Cerebellar cortex (tissue), 1 donor: ENCODE measurements at regions not wholly inside any gene's neighbourhood (a gene's known extent, or its start where the extent isn't known, plus 50 kb on each side); places are given as distances from the start of the nearest gene placed in this dataset.
"Not testable (repeated sequence)": the region's sequence is repeated elsewhere in the genome, so short reads cannot be mapped to it uniquely, and the experiment has no call there.

Experiments
- DNase-seq: peaks from one replicate; pipeline ENCODE4 v3.0.0-alpha.2; 2015; ENCODE audit warnings: low spot score

- DNase-seq: not testable (repeated sequence)
Observed at GRCh38 chr16:5159537-5159936, 61.9 kb upstream of the EEF2KMT start.

- no peak for DNase-seq
Observed at GRCh38 chr16:5158494-5158893, 60.9 kb upstream of the EEF2KMT start.

GRCh38 chr16:5156486-5156885, 58.9 kb upstream of the EEF2KMT start:
- DNase-seq: not testable (repeated sequence)

- not testable (repeated sequence) for DNase-seq
Observed at GRCh38 chr16:5154006-5154405, 56.4 kb upstream of the EEF2KMT start.

GRCh38 chr16:5151409-5151808, 53.8 kb upstream of the EEF2KMT start:
- not testable (repeated sequence) for DNase-seq
